ENCODE measurements at regions not wholly inside any gene's neighbourhood (a gene's known extent, or its start where the extent isn't known, plus 50 kb on each side); places are given as distances from the start of the nearest gene placed in this dataset.

DNA sequence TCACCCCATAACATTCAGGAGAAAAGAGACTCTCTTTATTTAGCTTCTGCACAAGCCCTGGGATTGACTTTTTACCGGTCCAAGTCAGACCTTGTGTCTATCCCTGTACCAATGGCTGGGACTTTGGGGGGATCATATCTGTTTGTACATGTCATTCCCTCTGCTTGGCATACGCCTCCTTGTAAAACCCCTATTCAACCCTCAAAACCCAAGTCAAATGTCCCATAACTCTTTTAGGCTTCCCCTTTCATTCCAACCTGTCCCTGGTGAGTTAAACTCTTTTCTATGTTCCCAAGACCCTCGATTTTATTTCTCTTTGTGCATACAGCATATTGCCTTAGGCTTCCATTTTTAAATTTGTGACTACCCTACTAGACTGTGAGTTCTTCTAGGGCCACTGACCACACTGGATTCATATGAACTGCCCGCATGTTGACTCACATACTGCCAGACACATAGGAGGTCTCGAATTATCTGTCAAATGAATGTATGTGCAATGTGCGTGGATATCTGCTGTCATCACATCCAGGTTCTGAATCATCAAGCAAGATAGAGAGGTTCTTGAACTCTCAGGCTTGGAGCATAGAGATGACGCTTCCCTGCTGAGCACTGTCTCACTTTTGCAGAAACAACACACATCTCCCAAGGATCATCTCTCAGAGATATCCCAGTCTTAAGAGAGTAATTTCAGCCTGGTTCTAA lies 548.6 kb upstream of the TBX3 start:
- no peak for DNase-seq (ENCODE audit: low spot score)
- Mint-ChIP-seq H3K4me3 (no peak overlapping the region), H3K9me3 (no peaks in the 10 kb centered on the region), H3K27ac (no peak overlapping the region), H3K4me1 (ENCODE audit: low read depth) (no peaks in the 10 kb centered on the region), H3K36me3 (ENCODE audit: low read depth) (no peaks in the 10 kb centered on the region), H3K27me3 (ENCODE audit: insufficient read depth) (no peaks in the 10 kb centered on the region)
- intact Hi-C loops (cut with micrococcal nuclease) = no loop called here

DNA sequence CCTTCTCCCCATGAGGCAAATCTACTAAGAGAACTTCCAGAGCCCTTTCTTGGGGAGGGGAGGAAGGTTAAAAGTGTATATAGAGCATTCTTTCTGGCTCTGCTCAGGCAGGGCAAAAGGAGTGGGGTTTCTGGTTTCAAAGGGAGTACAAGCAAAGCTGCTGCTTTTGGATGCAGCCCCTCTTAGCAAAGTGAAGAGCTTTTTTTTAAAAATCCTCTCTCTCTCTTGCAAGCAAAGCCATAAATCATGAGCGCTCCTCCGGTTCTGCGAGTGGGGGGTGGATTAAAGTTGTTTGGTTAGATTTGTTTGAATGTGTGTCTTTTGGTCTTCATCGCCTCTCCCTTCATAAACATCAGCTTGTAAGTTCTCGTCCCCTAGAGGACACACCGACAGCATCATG lies 546.6 kb upstream of the TBX3 start:
- H3K4me3 Mint-ChIP-seq = no peak overlapping the region
- no peaks in the 10 kb centered on the region for H3K36me3 Mint-ChIP-seq (ENCODE audit: low read depth)
- no peaks in the 10 kb centered on the region for H3K27me3 Mint-ChIP-seq (ENCODE audit: insufficient read depth)
- intact Hi-C loops (cut with micrococcal nuclease) = no loop called here
- no peak overlapping the region for H3K27ac Mint-ChIP-seq
- DNase-seq (ENCODE audit: low spot score) = no peak
- H3K4me1 Mint-ChIP-seq (ENCODE audit: low read depth) = no peaks in the 10 kb centered on the region
- no peaks in the 10 kb centered on the region for H3K9me3 Mint-ChIP-seq

DNA sequence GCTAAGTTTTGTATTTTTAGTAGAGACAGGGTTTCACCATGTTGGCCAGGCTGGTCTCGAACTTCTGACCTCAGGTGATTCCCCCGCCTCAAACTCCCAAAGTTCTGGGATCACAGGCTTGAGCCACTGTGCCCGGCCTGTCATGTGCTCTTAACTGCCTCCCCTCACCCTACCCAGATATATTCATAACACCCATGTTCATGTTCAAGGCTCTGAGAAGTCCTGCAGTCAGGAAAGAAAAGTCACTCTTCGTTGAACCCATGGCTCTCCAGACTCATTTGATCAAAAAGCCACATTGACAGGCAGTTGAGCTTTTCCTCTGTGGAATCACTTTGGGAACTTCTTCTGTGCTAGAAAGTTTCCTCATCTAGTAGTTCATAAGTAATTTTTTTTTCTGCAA lies 545.5 kb upstream of the TBX3 start:
- Mint-ChIP-seq H3K36me3 (ENCODE audit: low read depth) (no peaks in the 10 kb centered on the region), H3K9me3 (no peaks in the 10 kb centered on the region), H3K27me3 (ENCODE audit: insufficient read depth) (no peaks in the 10 kb centered on the region), H3K4me1 (ENCODE audit: low read depth) (no peaks in the 10 kb centered on the region), H3K27ac (no peak overlapping the region), H3K4me3 (no peak overlapping the region)
- intact Hi-C loops (cut with micrococcal nuclease) = no loop called here
- no peak for DNase-seq (ENCODE audit: low spot score)

DNA sequence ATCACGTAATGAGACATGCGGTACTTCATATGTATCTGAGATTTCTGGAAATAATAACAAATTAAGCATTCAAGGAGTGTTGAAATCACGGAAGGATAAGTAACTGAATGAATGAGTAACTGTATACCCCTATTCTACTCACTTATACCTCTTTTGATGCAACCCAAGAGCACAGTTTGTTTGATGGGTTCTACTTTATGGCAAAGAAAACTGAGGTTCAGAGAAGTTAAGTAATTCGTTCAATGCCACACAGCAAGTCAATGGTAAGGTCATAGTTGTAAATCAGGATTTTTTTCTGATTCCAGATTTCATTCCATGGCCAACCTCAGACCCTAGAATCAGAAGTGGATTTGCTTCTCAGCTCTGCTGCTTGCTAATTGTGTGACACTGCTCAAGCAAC lies 544.5 kb upstream of the TBX3 start:
- H3K27me3 Mint-ChIP-seq (ENCODE audit: insufficient read depth) = no peaks in the 10 kb centered on the region
- intact Hi-C loops (cut with micrococcal nuclease) = no loop called here
- no peaks in the 10 kb centered on the region for H3K4me1 Mint-ChIP-seq (ENCODE audit: low read depth)
- no peaks in the 10 kb centered on the region for H3K9me3 Mint-ChIP-seq
- no peak overlapping the region for H3K27ac Mint-ChIP-seq
- H3K4me3 Mint-ChIP-seq = no peak overlapping the region
- no peaks in the 10 kb centered on the region for H3K36me3 Mint-ChIP-seq (ENCODE audit: low read depth)
- DNase-seq (ENCODE audit: low spot score) = no peak

DNA sequence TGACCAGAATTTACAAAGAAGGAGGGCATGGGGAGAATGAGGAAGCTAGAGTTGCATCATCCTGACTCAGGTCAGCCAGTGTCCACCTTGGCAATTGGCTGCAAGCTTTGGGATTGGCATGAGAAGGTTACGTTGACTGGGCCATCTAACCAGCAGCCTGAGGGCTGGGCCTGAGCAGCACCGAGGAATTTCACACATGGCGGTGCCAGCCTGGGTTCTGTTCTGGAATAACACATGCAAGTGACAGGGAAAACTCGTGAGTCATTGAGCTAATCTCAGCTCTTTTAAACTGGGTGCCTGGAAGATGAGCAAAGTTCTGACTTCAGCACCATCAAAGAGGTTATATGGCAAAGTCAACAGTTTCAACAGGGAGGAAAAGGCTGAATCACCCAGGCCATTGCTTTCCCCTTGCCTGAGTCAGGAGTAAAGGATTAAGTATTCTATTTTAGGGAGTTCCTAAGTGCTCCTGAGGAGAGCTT lies 543.2 kb upstream of the TBX3 start:
- no peak overlapping the region for H3K4me3 Mint-ChIP-seq
- DNase-seq (ENCODE audit: low spot score) = no peak
- intact Hi-C loops (cut with micrococcal nuclease) = no loop called here
- no peaks in the 10 kb centered on the region for H3K4me1 Mint-ChIP-seq (ENCODE audit: low read depth)
- H3K36me3 Mint-ChIP-seq (ENCODE audit: low read depth) = no peaks in the 10 kb centered on the region
- no peaks in the 10 kb centered on the region for H3K9me3 Mint-ChIP-seq
- H3K27me3 Mint-ChIP-seq (ENCODE audit: insufficient read depth) = no peaks in the 10 kb centered on the region
- no peak overlapping the region for H3K27ac Mint-ChIP-seq

- H3K4me3 Mint-ChIP-seq = no peak overlapping the region
Measured at GRCh38 chr12:115225845-115226244, 541.9 kb upstream of the TBX3 start.

GRCh38 chr12:115223991-115224390 lies 540.0 kb upstream of the TBX3 start:
- no peaks in the 10 kb centered on the region for H3K4me1 Mint-ChIP-seq (ENCODE audit: low read depth)
- DNase-seq (ENCODE audit: low spot score) = no peak
- H3K9me3 Mint-ChIP-seq = no peaks in the 10 kb centered on the region
- no peak overlapping the region for H3K27ac Mint-ChIP-seq
- H3K4me3 Mint-ChIP-seq = no peak overlapping the region
- H3K36me3 Mint-ChIP-seq (ENCODE audit: low read depth) = no peaks in the 10 kb centered on the region
- intact Hi-C loops (cut with micrococcal nuclease) = no loop called here
- no peaks in the 10 kb centered on the region for H3K27me3 Mint-ChIP-seq (ENCODE audit: insufficient read depth)

More at GRCh38 chr12:115225845-115226244, 541.9 kb upstream of the TBX3 start:
- DNase-seq (ENCODE audit: low spot score) = no peak
- Mint-ChIP-seq H3K4me1 (ENCODE audit: low read depth) (no peaks in the 10 kb centered on the region), H3K27me3 (ENCODE audit: insufficient read depth) (no peaks in the 10 kb centered on the region), H3K27ac (no peak overlapping the region), H3K9me3 (no peaks in the 10 kb centered on the region), H3K36me3 (ENCODE audit: low read depth) (no peaks in the 10 kb centered on the region)
- intact Hi-C loops (cut with micrococcal nuclease) = no loop called here

GRCh38 chr12:115223322-115223721 lies 539.3 kb upstream of the TBX3 start:
- Mint-ChIP-seq H3K9me3 (no peaks in the 10 kb centered on the region), H3K27ac (no peak overlapping the region), H3K4me3 (no peak overlapping the region), H3K36me3 (ENCODE audit: low read depth) (no peaks in the 10 kb centered on the region), H3K27me3 (ENCODE audit: insufficient read depth) (no peaks in the 10 kb centered on the region), H3K4me1 (ENCODE audit: low read depth) (no peaks in the 10 kb centered on the region)
- no peak for DNase-seq (ENCODE audit: low spot score)
- intact Hi-C loops (cut with micrococcal nuclease) = no loop called here

DNA sequence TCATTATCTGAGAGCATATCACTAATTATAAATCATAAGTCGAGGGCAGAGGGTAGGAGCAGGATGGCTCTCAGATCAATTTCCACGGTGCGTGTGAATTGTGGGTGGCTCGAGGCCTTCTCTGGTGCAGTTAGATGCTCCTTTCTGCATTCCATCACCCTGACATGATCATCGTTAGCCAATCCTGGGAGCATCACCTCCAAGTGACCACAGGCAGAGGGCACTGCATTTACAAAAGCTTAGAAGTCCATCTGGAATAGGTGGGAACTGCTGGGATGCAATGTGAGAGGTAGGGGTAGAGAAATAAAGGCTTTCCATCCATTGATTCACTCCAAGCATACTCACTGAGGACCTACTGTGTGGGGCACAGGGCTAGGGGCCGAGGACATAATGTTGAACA lies 538.2 kb upstream of the TBX3 start:
- H3K4me3 Mint-ChIP-seq = no peak overlapping the region
- no peak overlapping the region for H3K27ac Mint-ChIP-seq
- no peaks in the 10 kb centered on the region for H3K4me1 Mint-ChIP-seq (ENCODE audit: low read depth)
- H3K9me3 Mint-ChIP-seq = no peaks in the 10 kb centered on the region
- intact Hi-C loops (cut with micrococcal nuclease) = no loop called here
- no peaks in the 10 kb centered on the region for H3K36me3 Mint-ChIP-seq (ENCODE audit: low read depth)
- DNase-seq (ENCODE audit: low spot score) = no peak
- no peaks in the 10 kb centered on the region for H3K27me3 Mint-ChIP-seq (ENCODE audit: insufficient read depth)

- H3K27ac Mint-ChIP-seq = no peak overlapping the region
- no peaks in the 10 kb centered on the region for H3K36me3 Mint-ChIP-seq (ENCODE audit: low read depth)
- peaks cover 11% of the 10 kb centered on the region for H3K9me3 Mint-ChIP-seq
- intact Hi-C loops (cut with micrococcal nuclease) = no loop called here
- H3K4me1 Mint-ChIP-seq (ENCODE audit: low read depth) = no peaks in the 10 kb centered on the region
- no peak for DNase-seq (ENCODE audit: low spot score)
- H3K4me3 Mint-ChIP-seq = no peak overlapping the region
- no peaks in the 10 kb centered on the region for H3K27me3 Mint-ChIP-seq (ENCODE audit: insufficient read depth)
Measured at GRCh38 chr12:115216301-115216700, 532.3 kb upstream of the TBX3 start.

GRCh38 chr12:115215544-115215943 lies 531.6 kb upstream of the TBX3 start:
- Mint-ChIP-seq H3K27ac (no peak overlapping the region), H3K4me1 (ENCODE audit: low read depth) (no peaks in the 10 kb centered on the region), H3K36me3 (ENCODE audit: low read depth) (no peaks in the 10 kb centered on the region), H3K27me3 (ENCODE audit: insufficient read depth) (no peaks in the 10 kb centered on the region), H3K4me3 (no peak overlapping the region), H3K9me3 (peaks cover 11% of the 10 kb centered on the region)
- intact Hi-C loops (cut with micrococcal nuclease) = no loop called here
- no peak for DNase-seq (ENCODE audit: low spot score)

GRCh38 chr12:115213538-115214016 lies 529.6 kb upstream of the TBX3 start:
- Mint-ChIP-seq H3K4me3 (no peak overlapping the region), H3K4me1 (ENCODE audit: low read depth) (no peaks in the 10 kb centered on the region), H3K27ac (no peak overlapping the region), H3K9me3 (peaks cover 11% of the 10 kb centered on the region), H3K36me3 (ENCODE audit: low read depth) (no peaks in the 10 kb centered on the region), H3K27me3 (ENCODE audit: insufficient read depth) (no peaks in the 10 kb centered on the region)
- no peak for DNase-seq (ENCODE audit: low spot score)
- intact Hi-C loops (cut with micrococcal nuclease) = no loop called here

DNA sequence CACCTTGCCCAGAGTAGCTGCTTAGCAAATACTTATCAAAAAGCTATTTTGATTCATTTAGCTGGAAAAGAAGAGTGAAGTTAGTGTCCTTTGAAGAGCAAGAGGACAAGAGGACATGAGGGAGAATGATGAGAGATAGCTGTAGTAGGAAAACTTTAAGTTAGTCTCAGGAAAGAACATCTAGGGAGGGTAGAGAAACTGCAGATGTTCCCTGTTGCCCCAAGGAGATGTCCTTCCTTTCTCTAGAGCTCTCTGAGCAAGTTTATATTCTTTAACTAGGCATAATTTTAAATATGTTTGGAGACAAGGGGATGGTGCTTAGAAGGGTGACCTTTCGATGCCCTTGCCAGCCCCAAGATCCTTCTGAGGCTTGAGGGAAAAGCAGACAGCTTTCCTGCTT lies 529.1 kb upstream of the TBX3 start:
- no peak overlapping the region for H3K27ac Mint-ChIP-seq
- H3K36me3 Mint-ChIP-seq (ENCODE audit: low read depth) = no peaks in the 10 kb centered on the region
- H3K4me3 Mint-ChIP-seq = no peak overlapping the region
- intact Hi-C loops (cut with micrococcal nuclease) = no loop called here
- no peaks in the 10 kb centered on the region for H3K4me1 Mint-ChIP-seq (ENCODE audit: low read depth)
- DNase-seq (ENCODE audit: low spot score) = no peak
- peaks cover 11% of the 10 kb centered on the region for H3K9me3 Mint-ChIP-seq
- H3K27me3 Mint-ChIP-seq (ENCODE audit: insufficient read depth) = no peaks in the 10 kb centered on the region

- no peak overlapping the region for H3K4me3 Mint-ChIP-seq
- intact Hi-C loops (cut with micrococcal nuclease) = no loop called here
Measured at GRCh38 chr12:115212356-115212755, 528.4 kb upstream of the TBX3 start.

More at GRCh38 chr12:115212356-115212755, 528.4 kb upstream of the TBX3 start:
- no peak for DNase-seq (ENCODE audit: low spot score)
- no peaks in the 10 kb centered on the region for H3K27me3 Mint-ChIP-seq (ENCODE audit: insufficient read depth)
- H3K27ac Mint-ChIP-seq = no peak overlapping the region
- H3K36me3 Mint-ChIP-seq (ENCODE audit: low read depth) = no peaks in the 10 kb centered on the region
- H3K4me1 Mint-ChIP-seq (ENCODE audit: low read depth) = no peaks in the 10 kb centered on the region
- peaks cover 11% of the 10 kb centered on the region for H3K9me3 Mint-ChIP-seq
